ENCODE measurements at regions not wholly inside any gene's neighbourhood (a gene's known extent, or its start where the extent isn't known, plus 50 kb on each side); places are given as distances from the start of the nearest gene placed in this dataset.

- no peak for DNase-seq (ENCODE audit: extremely low read depth, low read depth)
- no peak overlapping the region for H3K4me3 ChIP-seq (replicated peaks; ENCODE audit: low read depth, low read length)
- TF ChIP-seq CTCF (IDR thresholded peaks at IDR 0.05; ENCODE audit: low read depth, low read length, missing control alignments): no peak
These were observed 364.5 kb upstream of the MAD2L1 start for GRCh38 chr4:120431180-120431579.

- no peak overlapping the region for H3K4me3 ChIP-seq (replicated peaks; ENCODE audit: low read depth, low read length)
- TF ChIP-seq CTCF (IDR thresholded peaks at IDR 0.05; ENCODE audit: low read depth, low read length, missing control alignments): no peak
- no peak for DNase-seq (ENCODE audit: extremely low read depth, low read depth)
These were observed 351.5 kb upstream of the MAD2L1 start for GRCh38 chr4:120418146-120418545.

- TF ChIP-seq CTCF (IDR thresholded peaks at IDR 0.05; ENCODE audit: low read depth, low read length, missing control alignments): no peak
- H3K4me3 ChIP-seq (replicated peaks; ENCODE audit: low read depth, low read length): no peak overlapping the region
- no peak for DNase-seq (ENCODE audit: extremely low read depth, low read depth)
These were observed 349.2 kb upstream of the MAD2L1 start for GRCh38 chr4:120415896-120416295.

- TF ChIP-seq CTCF (IDR thresholded peaks at IDR 0.05; ENCODE audit: low read depth, low read length, missing control alignments): no peak
- no peak for DNase-seq (ENCODE audit: extremely low read depth, low read depth)
- no peak overlapping the region for H3K4me3 ChIP-seq (replicated peaks; ENCODE audit: low read depth, low read length)
These were observed 340.3 kb upstream of the MAD2L1 start for GRCh38 chr4:120406960-120407359.

- DNase-seq (ENCODE audit: extremely low read depth, low read depth): no peak
- no peak for TF ChIP-seq CTCF (IDR thresholded peaks at IDR 0.05; ENCODE audit: low read depth, low read length, missing control alignments)
- H3K4me3 ChIP-seq (replicated peaks; ENCODE audit: low read depth, low read length): no peak overlapping the region
These were observed 336.6 kb upstream of the MAD2L1 start for GRCh38 chr4:120403296-120403695.

GRCh38 chr4:120400441-120400840, 333.8 kb upstream of the MAD2L1 start:
- DNase-seq (ENCODE audit: extremely low read depth, low read depth): no peak
- no peak for TF ChIP-seq CTCF (IDR thresholded peaks at IDR 0.05; ENCODE audit: low read depth, low read length, missing control alignments)
- no peak overlapping the region for H3K4me3 ChIP-seq (replicated peaks; ENCODE audit: low read depth, low read length)

GRCh38 chr4:120399826-120400225, 333.2 kb upstream of the MAD2L1 start:
- no peak overlapping the region for H3K4me3 ChIP-seq (replicated peaks; ENCODE audit: low read depth, low read length)
- TF ChIP-seq CTCF (IDR thresholded peaks at IDR 0.05; ENCODE audit: low read depth, low read length, missing control alignments): no peak
- DNase-seq (ENCODE audit: extremely low read depth, low read depth): no peak
